Small intestine (tissue), 7 donors: ENCODE measurements at regions not wholly inside any gene's neighbourhood (a gene's known extent, or its start where the extent isn't known, plus 50 kb on each side); places are given as distances from the start of the nearest gene placed in this dataset.

Source experiments
- DNase-seq, 2 donors: peaks; one replicate each; pipeline versions ENCODE4 v3.0.0 to v3.0.0-alpha.2; 2013
- FAIRE-seq: peaks from 2 replicates; lab custom pipeline; 2012; peaks lifted over from hg19 to GRCh38; lab: Jason Lieb, UNC
- H3K27ac ChIP-seq, 3 donors: one replicate each; pipeline ENCODE4 v1.5.1; 2013; ENCODE audit warnings: low read length in 2 of 3, mild to moderate bottlenecking in 2 of 3, control low read depth in 1 of 3, inconsistent platforms in 1 of 3, low read depth in 1 of 3, moderate library complexity in 1 of 3
- H3K27me3 ChIP-seq, 3 donors: one replicate each; pipeline ENCODE4 v1.6.1; 2013; ENCODE audit warnings: low read length in 3 of 3, inconsistent platforms in 1 of 3; ENCODE audit not compliant: control insufficient read depth in 3 of 3, insufficient read depth in 3 of 3
- H3K36me3 ChIP-seq, 3 donors: one replicate each; pipeline ENCODE4 v1.6.1; 2013; ENCODE audit warnings: low read length in 3 of 3, inconsistent platforms in 1 of 3, low read depth in 1 of 3, mild to moderate bottlenecking in 1 of 3, moderate library complexity in 1 of 3; ENCODE audit not compliant: control insufficient read depth in 3 of 3, insufficient read depth in 2 of 3
- H3K4me1 ChIP-seq, 3 donors: one replicate each; pipeline ENCODE4 v1.6.1; 2013; ENCODE audit warnings: low read length in 2 of 3, inconsistent platforms in 1 of 3, low read depth in 1 of 3, mild to moderate bottlenecking in 1 of 3, moderate library complexity in 1 of 3; ENCODE audit not compliant: control insufficient read depth in 3 of 3, insufficient read depth in 2 of 3
- H3K4me3 ChIP-seq, 3 donors: one replicate each; pipeline ENCODE4 v1.5.1; 2013; ENCODE audit warnings: low read length in 3 of 3, control low read depth in 1 of 3, inconsistent platforms in 1 of 3, low read depth in 1 of 3, mild to moderate bottlenecking in 1 of 3, moderate library complexity in 1 of 3
- H3K9me3 ChIP-seq, 2 donors: one replicate each; pipeline ENCODE4 v1.6.1; 2013; ENCODE audit warnings: low read depth in 1 of 2, low read length in 1 of 2; ENCODE audit not compliant: control insufficient read depth in 2 of 2, insufficient read depth in 1 of 2
- WGBS, 3 donors: extraction: QIAGEN DNeasy Blood & Tissue Kit; methylation state at CpG; one replicate each; pipeline ENCODE4 v1.1.7; 2013; 5-methylcytosine and 5-hydroxymethylcytosine counted together
- donor health status: healthy with polysubstance abuse.
- donor health status: control.
- donor health status: control.
- donor health status: Bipolar disorder and iron deficiency.
- donor health status: healthy.

DNA sequence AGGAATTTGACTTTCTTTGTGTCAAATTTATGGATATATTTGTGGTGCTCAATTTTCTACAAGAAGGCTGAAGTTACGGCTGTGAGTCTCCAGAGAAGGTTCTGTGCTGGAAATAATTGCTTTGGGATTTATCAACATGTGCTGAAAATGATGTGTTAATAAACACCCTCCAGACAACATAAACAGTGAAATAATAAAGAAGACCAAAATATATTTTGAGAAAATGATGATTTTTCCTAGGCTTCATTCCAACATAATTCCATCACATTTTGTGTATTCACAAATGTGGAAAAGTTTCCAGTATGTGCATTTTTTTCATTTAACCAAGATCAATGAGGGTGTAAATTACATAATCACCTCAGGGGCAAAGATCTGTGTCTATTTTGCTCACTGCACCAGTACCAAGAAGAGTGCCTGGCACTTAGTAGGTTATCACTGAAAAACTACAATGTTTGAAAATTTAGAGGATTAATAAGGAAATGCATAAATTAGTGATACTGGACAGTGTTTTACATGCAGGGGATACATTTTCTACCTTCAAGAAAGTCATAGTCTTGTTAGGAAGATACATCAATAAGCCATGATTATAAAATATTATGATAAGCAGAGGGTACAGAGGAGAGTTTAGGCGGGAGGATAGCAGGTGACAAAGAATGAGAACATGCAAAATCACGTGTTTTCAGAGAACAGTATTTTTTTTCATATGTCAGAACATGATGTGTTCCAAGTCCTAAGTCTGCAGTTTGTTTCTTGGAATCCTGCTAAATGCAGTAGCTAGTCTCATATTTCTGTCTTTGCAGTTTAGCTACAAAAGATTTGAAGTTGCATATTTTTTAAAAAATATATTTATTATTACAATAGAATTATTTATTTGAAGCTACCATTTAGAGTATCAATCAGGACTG lies 127.6 kb upstream of the DLGAP1 start:
- no peak for FAIRE-seq
- DNase-seq: no peak
- H3K36me3 ChIP-seq: no peaks in the 10 kb centered on the region
- no peak overlapping the region for H3K4me3 ChIP-seq
- peaks cover 0 to 12% of the 10 kb centered on the region in 2 donors for H3K9me3 ChIP-seq
- H3K27ac ChIP-seq: no peak overlapping the region
- 62 to 72% (median 71%) methylated on average over 3 of the region's 3 CpGs for WGBS, 3 donors
- H3K27me3 ChIP-seq: no peaks in the 10 kb centered on the region
- H3K4me1 ChIP-seq: no peaks in the 10 kb centered on the region

DNA sequence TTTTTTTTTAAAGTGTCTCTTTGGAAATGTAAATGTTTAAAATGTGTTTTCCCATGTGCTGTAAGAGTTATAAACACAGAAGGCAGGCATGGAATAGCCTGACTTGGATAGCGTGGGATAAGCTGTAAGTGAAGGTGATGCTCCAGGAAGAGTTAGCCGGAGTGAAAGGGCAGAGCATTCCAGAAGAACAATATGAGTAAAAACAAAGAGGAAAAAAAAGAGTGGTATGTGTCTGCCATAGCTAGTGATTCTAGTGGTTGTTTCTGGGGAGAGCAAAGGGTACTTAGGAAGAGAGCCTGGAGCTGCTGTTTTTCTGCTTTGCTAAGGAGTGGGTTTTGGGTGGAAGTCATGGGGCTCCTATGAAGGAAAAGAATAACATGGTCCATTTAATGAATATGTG lies 126.9 kb upstream of the DLGAP1 start:
- H3K36me3 ChIP-seq: no peaks in the 10 kb centered on the region

DNA sequence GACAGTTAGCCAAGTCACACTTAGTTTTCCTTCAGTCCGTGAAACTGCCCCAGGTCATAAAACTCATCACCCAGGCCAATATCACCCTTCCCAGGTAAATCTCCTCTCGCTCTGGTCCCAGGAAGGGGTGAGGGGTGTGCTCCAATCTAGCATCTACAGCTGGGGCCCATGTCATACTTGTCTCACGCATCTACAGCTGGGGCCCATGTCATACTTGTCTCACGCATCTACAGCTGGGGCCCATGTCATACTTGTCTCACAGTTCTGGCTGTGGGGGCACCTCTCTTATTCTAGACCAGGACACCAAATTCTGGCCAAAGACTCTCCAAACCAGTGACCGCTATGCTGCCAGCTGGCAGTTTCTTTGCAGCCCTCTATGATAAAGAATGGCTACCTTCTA lies 123.3 kb upstream of the DLGAP1 start:
- Histone ChIP-seq H3K27me3 (no peaks in the 10 kb centered on the region), H3K36me3 (no peaks in the 10 kb centered on the region), H3K4me3 (no peak overlapping the region), H3K27ac (no peak overlapping the region), H3K9me3 (peaks cover 0 to 23% of the 10 kb centered on the region in 2 donors), H3K4me1 (no peaks in the 10 kb centered on the region)
- no peak for DNase-seq
- FAIRE-seq: no peak
- WGBS, 3 donors: 79 to 84% (median 81%) methylated on average over 5 of the region's 5 CpGs

More for the DNA sequence above, 126.9 kb upstream of the DLGAP1 start:
- Histone ChIP-seq H3K27me3 (no peaks in the 10 kb centered on the region), H3K4me1 (no peaks in the 10 kb centered on the region), H3K27ac (no peak overlapping the region), H3K9me3 (peaks cover 0 to 14% of the 10 kb centered on the region in 2 donors), H3K4me3 (no peak overlapping the region)
- DNase-seq (no peak), FAIRE-seq (no peak)
- 63 to 74% (median 73%) methylated on average over 2 of the region's 2 CpGs for WGBS, 3 donors

DNA sequence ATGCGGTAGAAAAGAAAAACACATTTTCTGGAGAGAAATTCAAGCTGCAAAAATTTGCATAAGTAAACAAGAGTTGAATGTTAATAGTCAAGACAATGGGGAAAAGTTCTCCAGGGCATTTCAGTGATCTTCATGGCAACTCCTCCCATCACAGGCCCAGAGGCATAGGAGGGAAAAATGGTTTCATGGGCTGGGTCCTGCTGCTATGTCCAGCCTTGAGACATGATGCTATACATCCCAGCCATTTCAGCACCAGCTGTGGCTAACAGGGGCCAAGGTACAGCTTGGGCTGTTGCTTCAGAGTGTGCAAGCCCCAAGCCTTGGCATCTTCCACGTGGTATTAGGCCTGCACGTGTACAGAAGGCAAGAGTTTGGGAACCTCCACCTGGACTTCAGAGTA lies 118.6 kb upstream of the DLGAP1 start:
- FAIRE-seq: no peak
- no peak overlapping the region for H3K27ac ChIP-seq
- no peaks in the 10 kb centered on the region for H3K36me3 ChIP-seq
- no peaks in the 10 kb centered on the region for H3K4me1 ChIP-seq
- H3K4me3 ChIP-seq: no peak overlapping the region
- H3K9me3 ChIP-seq: peaks cover 0 to 25% of the 10 kb centered on the region in 2 donors
- no peak for DNase-seq
- H3K27me3 ChIP-seq: no peaks in the 10 kb centered on the region
- WGBS, 3 donors: 43 to 80% (median 48%) methylated on average over 3 of the region's 3 CpGs

- DNase-seq (no peak), FAIRE-seq (no peak)
- Histone ChIP-seq H3K4me1 (no peaks in the 10 kb centered on the region), H3K9me3 (no peaks in the 10 kb centered on the region), H3K27me3 (no peaks in the 10 kb centered on the region), H3K27ac (no peak overlapping the region), H3K4me3 (no peak overlapping the region), H3K36me3 (no peaks in the 10 kb centered on the region)
- 88 to 94% (median 88%) methylated on average over 3 of the region's 3 CpGs for WGBS, 3 donors
Measured at GRCh38 chr18:4557502-4557901, 102.4 kb upstream of the DLGAP1 start.

DNA sequence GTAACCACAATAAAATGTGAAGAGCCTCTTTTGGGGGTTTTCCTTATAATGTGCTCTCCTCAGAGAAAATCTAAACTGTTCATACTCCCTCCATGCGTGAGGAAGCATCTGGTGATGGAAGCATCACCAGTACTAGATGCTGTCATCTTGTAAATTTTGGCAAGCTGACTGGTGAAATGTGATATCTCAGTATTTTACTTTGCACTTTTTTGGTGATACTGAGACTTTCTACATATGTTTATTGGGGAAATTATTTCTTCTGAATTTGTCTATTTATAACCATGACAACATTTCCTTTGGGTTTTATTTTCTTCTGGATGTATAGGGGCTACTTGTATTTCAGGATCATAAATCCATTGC lies 95.9 kb upstream of the DLGAP1 start:
- no peak overlapping the region for H3K4me3 ChIP-seq
- H3K27me3 ChIP-seq: no peaks in the 10 kb centered on the region
- no peaks in the 10 kb centered on the region for H3K9me3 ChIP-seq
- H3K27ac ChIP-seq: no peak overlapping the region
- no peaks in the 10 kb centered on the region for H3K4me1 ChIP-seq
- FAIRE-seq (no peak), DNase-seq (no peak)
- H3K36me3 ChIP-seq: no peaks in the 10 kb centered on the region
- WGBS, 3 donors: 55 to 73% (median 63%) methylated on average over 1 of the region's 1 CpG

DNA sequence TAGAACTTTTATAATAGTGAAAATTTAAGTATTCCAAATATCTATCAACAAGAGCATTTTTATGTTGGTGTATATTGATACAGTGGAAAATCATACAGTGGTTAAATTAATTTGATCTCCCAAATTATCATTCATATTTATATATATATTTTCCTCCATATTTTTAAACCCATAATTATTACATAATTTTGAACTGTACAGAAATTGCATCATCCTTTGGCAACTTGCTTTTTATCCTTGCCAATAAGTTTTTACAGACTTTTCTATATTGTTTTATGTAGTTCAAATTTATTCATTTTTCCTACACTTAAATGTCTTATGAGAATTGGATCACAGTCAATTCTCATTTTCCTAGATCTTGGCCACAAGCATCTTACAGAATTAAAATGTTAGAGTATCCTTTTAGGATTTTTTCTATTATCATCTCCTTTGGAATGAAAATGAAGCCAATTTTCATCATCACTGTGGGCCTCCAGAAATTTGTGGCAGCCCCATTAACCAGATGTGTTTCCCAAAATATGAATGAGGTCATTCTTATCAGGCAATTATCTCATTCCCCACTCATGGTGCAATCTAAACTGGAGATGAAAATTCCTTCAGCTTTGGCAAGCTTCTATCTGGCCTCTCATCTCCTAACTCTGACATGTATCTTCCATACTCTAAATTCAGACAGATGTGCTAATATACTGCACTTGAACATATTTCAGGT lies 94.2 kb upstream of the DLGAP1 start:
- FAIRE-seq (no peak), DNase-seq (no peak)
- no peaks in the 10 kb centered on the region for H3K36me3 ChIP-seq
- H3K4me3 ChIP-seq: no peak overlapping the region
- no peak overlapping the region for H3K27ac ChIP-seq
- H3K4me1 ChIP-seq: no peaks in the 10 kb centered on the region
- no peaks in the 10 kb centered on the region for H3K9me3 ChIP-seq
- no peaks in the 10 kb centered on the region for H3K27me3 ChIP-seq

- H3K36me3 ChIP-seq: no peaks in the 10 kb centered on the region
- FAIRE-seq (no peak), DNase-seq (no peak)
- no peaks in the 10 kb centered on the region for H3K9me3 ChIP-seq
- no peak overlapping the region for H3K4me3 ChIP-seq
- no peak overlapping the region for H3K27ac ChIP-seq
- no peaks in the 10 kb centered on the region for H3K27me3 ChIP-seq
- no peaks in the 10 kb centered on the region for H3K4me1 ChIP-seq
- 74 to 81% (median 77%) methylated on average over 6 of the region's 6 CpGs for WGBS, 3 donors
Measured at GRCh38 chr18:4547126-4547525, 92.0 kb upstream of the DLGAP1 start.
